ENCODE measurements at regions not wholly inside any gene's neighbourhood (a gene's known extent, or its start where the extent isn't known, plus 50 kb on each side); places are given as distances from the start of the nearest gene placed in this dataset.

- no peak for TF ChIP-seq CTCF (IDR thresholded peaks at IDR 0.05; ENCODE audit: insufficient read depth, low read length, poor library complexity, severe bottlenecking)
- H3K36me3 ChIP-seq (ENCODE audit: control insufficient read depth, insufficient read depth, low read length) = no peaks in the 10 kb centered on the region
- H3K4me3 ChIP-seq (ENCODE audit: low read depth, low read length) = no peak overlapping the region
- no peaks in the 10 kb centered on the region for H3K27me3 ChIP-seq (ENCODE audit: control insufficient read depth, insufficient read depth, low read length)
- no peak for DNase-seq (ENCODE audit: low read depth)
These were observed 64.0 kb upstream of the ZNF354A start for GRCh38 chr5:178794433-178794832.

- TF ChIP-seq CTCF (IDR thresholded peaks at IDR 0.05; ENCODE audit: insufficient read depth, low read length, poor library complexity, severe bottlenecking) = no peak
- H3K36me3 ChIP-seq (ENCODE audit: control insufficient read depth, insufficient read depth, low read length) = no peaks in the 10 kb centered on the region
- no peaks in the 10 kb centered on the region for H3K27me3 ChIP-seq (ENCODE audit: control insufficient read depth, insufficient read depth, low read length)
- H3K4me3 ChIP-seq (ENCODE audit: low read depth, low read length) = no peak overlapping the region
- DNase-seq (ENCODE audit: low read depth) = no peak
These were observed 63.2 kb upstream of the ZNF354A start for GRCh38 chr5:178793696-178794095.

- Histone ChIP-seq H3K27me3 (ENCODE audit: control insufficient read depth, insufficient read depth, low read length) (no peaks in the 10 kb centered on the region), H3K4me3 (ENCODE audit: low read depth, low read length) (no peak overlapping the region), H3K36me3 (ENCODE audit: control insufficient read depth, insufficient read depth, low read length) (no peaks in the 10 kb centered on the region)
- no peak for TF ChIP-seq CTCF (IDR thresholded peaks at IDR 0.05; ENCODE audit: insufficient read depth, low read length, poor library complexity, severe bottlenecking)
- DNase-seq (ENCODE audit: low read depth) = no peak
These were observed 62.7 kb upstream of the ZNF354A start for GRCh38 chr5:178793151-178793550.

GRCh38 chr5:178791976-178792375, 61.5 kb upstream of the ZNF354A start:
- no peak for TF ChIP-seq CTCF (IDR thresholded peaks at IDR 0.05; ENCODE audit: insufficient read depth, low read length, poor library complexity, severe bottlenecking)
- Histone ChIP-seq H3K27me3 (ENCODE audit: control insufficient read depth, insufficient read depth, low read length) (no peaks in the 10 kb centered on the region), H3K36me3 (ENCODE audit: control insufficient read depth, insufficient read depth, low read length) (no peaks in the 10 kb centered on the region), H3K4me3 (ENCODE audit: low read depth, low read length) (no peak overlapping the region)
- DNase-seq (ENCODE audit: low read depth) = no peak

- no peaks in the 10 kb centered on the region for H3K27me3 ChIP-seq (ENCODE audit: control insufficient read depth, insufficient read depth, low read length)
- no peak for TF ChIP-seq CTCF (IDR thresholded peaks at IDR 0.05; ENCODE audit: insufficient read depth, low read length, poor library complexity, severe bottlenecking)
- no peaks in the 10 kb centered on the region for H3K36me3 ChIP-seq (ENCODE audit: control insufficient read depth, insufficient read depth, low read length)
- no peak for DNase-seq (ENCODE audit: low read depth)
- no peak overlapping the region for H3K4me3 ChIP-seq (ENCODE audit: low read depth, low read length)
These were observed 59.9 kb upstream of the ZNF354A start for GRCh38 chr5:178790371-178790770.

- Histone ChIP-seq H3K27me3 (ENCODE audit: control insufficient read depth, insufficient read depth, low read length) (no peaks in the 10 kb centered on the region), H3K4me3 (ENCODE audit: low read depth, low read length) (no peak overlapping the region), H3K36me3 (ENCODE audit: control insufficient read depth, insufficient read depth, low read length) (no peaks in the 10 kb centered on the region)
- TF ChIP-seq CTCF (IDR thresholded peaks at IDR 0.05; ENCODE audit: insufficient read depth, low read length, poor library complexity, severe bottlenecking) = no peak
- no peak for DNase-seq (ENCODE audit: low read depth)
These were observed 58.1 kb upstream of the ZNF354A start for GRCh38 chr5:178788381-178789085.
